GM23338 (cell line): ENCODE measurements at regions not wholly inside any gene's neighbourhood (a gene's known extent, or its start where the extent isn't known, plus 50 kb on each side); places are given as distances from the start of the nearest gene placed in this dataset.

Experiments
- EZH2 ChIP-seq: fragments of 200-600 bp; sonication (generic); IDR thresholded peaks from one replicate; pipeline ENCODE4 v1.8.0; 2017; ENCODE audit warnings: antibody characterized with exemption, mild to moderate bottlenecking, low read depth; ENCODE audit not compliant: unreplicated experiment
- EZH2phosphoT487 ChIP-seq: fragments of 200-600 bp; sonication (generic); IDR thresholded peaks from one replicate; pipeline ENCODE4 v1.8.1; 2018; ENCODE audit warnings: antibody characterized with exemption; ENCODE audit not compliant: unreplicated experiment
- POLR2AphosphoS5 ChIP-seq: IDR thresholded peaks from 2 replicates; pipeline ENCODE4 v1.6.1; 2016; ENCODE audit warnings: antibody characterized with exemption, low read depth
- TF ChIP-seq, protein P1 (sequence below), 2 experiments: fragments of 200-600 bp in 1 of 2; sonication (generic) in 1 of 2; conservative IDR thresholded peaks; 2 replicates each; pipeline versions ENCODE4 v1.5.1 to v1.6.1; 2016 to 2017; ENCODE audit warnings: antibody characterized with exemption in 2 of 2, low read depth in 2 of 2, mild to moderate bottlenecking in 2 of 2, moderate library complexity in 1 of 2

- TF ChIP-seq, protein P1, sequence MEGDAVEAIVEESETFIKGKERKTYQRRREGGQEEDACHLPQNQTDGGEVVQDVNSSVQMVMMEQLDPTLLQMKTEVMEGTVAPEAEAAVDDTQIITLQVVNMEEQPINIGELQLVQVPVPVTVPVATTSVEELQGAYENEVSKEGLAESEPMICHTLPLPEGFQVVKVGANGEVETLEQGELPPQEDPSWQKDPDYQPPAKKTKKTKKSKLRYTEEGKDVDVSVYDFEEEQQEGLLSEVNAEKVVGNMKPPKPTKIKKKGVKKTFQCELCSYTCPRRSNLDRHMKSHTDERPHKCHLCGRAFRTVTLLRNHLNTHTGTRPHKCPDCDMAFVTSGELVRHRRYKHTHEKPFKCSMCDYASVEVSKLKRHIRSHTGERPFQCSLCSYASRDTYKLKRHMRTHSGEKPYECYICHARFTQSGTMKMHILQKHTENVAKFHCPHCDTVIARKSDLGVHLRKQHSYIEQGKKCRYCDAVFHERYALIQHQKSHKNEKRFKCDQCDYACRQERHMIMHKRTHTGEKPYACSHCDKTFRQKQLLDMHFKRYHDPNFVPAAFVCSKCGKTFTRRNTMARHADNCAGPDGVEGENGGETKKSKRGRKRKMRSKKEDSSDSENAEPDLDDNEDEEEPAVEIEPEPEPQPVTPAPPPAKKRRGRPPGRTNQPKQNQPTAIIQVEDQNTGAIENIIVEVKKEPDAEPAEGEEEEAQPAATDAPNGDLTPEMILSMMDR (conservative IDR thresholded peaks at IDR 0.05; ENCODE audit: low read depth in 2 of 2), result no peak
- TF ChIP-seq EZH2phosphoT487 (no peak), POLR2AphosphoS5 (no peak), EZH2 (no peak)
Observed at GRCh38 chr13:34756572-34756971, 185.5 kb upstream of the NBEA start.
